Left hindlimb (tissue), 1 donor: ENCODE measurements at regions not wholly inside any gene's neighbourhood (a gene's known extent, or its start where the extent isn't known, plus 50 kb on each side); places are given as distances from the start of the nearest gene placed in this dataset.
A peak's percentile ranks its signal among the peaks of the same experiment; 100 is the strongest.
"Not testable (repeated sequence)": the region's sequence is repeated elsewhere in the genome, so short reads cannot be mapped to it uniquely, and the experiment has no call there.

Experiments
- DNase-seq: peaks from one replicate; pipeline ENCODE4 v3.0.0-alpha.2; 2018

DNA sequence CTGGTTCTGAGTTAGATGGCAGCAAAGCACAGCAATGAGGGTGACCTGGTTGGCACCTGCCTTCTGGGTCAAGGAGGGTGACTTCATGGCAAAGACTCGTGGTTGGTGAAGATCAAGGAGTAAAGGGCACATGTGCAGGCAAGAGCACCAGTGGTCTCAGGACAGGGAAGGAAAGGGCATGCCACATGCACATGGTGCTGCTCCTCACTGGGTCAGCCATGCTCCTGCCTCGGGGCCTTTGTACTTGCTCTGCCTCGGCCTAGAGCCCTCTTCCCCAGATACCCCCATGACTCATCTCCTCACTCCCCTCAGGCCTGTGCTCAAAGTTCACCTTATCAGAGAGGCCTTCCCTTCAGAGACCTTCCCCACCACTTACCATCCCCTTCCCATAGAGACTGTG, 106.7 kb upstream of the KDM7A start:
- no peak for DNase-seq

- no peak for DNase-seq
Measured at GRCh38 chr7:140281960-140282359, 105.2 kb upstream of the KDM7A start.

DNA sequence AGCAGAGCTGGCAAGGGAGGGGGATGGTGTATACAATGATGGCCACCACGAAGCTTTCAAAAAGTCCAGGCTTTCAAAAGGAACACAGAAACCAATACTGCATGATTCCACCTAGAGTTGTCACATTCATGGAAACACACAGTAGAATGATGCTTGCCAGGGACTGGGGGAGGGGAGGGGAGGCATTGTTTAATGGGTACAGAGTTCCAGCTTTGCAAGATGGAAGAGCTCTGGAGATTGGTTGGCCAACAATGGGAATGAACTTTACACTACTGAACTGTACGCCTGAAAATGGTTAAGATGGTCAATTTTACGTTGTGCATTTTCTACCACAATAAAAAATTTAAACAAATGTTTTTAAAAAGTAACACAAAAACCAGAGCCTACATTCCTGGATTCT, 104.5 kb upstream of the KDM7A start:
- no peak for DNase-seq

GRCh38 chr7:140276001-140276400, 99.2 kb upstream of the KDM7A start:
- no peak for DNase-seq

DNA sequence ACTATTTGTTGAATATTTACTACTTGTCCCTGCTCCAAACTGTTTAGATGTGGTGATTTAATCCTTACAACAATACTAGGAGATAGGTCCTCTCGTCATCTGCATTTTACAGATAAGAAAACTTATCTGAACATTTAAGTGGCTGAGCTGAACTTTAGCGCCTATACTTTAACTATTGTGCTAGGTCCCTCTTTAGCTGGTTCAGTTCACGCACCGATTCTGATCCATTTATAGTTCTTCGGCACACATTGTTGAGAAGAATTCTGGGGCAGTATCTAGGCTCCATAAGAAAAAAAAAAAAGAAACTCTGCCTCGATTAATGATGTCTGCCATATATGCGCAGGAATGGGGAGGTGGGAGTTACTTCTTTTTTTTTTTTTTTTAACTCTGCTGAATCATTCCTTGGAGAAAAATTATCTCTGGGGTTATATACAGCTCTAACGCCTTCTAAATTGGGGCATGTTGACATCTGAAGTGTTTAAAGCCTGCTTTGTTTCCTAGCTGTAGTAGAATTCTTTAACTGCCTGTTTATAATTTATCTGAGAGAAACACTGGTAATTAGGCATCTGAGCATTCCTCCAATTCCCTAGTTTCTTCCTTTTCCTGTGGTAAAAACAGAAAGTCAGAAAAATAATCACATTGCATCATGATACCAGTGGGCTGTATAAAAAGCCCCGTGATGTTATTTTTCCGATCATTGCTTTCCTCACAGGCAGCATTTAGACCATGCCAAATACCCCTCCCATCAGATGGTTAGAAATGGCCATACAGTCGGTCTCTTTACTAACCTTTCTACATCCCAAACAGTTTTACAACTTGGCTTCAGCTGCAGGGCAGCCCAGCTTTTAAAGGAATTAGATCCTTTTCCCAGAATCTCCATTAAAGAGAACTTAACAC, 98.5 kb upstream of the KDM7A start:
- DNase-seq, result peak; percentile 66

GRCh38 chr7:140273417-140273816, 96.6 kb upstream of the KDM7A start:
- no peak for DNase-seq

DNA sequence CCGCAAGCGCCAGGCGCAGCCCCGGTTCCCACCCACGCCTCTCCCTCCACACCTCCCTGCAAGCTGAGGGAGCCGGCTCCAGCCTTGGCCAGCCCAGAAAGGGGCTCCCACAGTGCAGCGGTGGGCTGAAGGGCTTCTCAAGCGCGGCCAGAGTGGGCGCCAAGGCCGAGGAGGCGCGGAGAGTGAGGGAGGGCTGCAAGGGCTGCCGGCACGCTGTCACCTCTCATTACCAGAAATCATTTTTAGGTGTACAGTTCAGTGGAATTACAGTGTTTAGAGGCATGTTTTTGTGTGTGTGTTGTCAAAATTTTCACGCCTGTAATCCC, 94.8 kb upstream of the KDM7A start:
- DNase-seq, result not testable (repeated sequence)

DNA sequence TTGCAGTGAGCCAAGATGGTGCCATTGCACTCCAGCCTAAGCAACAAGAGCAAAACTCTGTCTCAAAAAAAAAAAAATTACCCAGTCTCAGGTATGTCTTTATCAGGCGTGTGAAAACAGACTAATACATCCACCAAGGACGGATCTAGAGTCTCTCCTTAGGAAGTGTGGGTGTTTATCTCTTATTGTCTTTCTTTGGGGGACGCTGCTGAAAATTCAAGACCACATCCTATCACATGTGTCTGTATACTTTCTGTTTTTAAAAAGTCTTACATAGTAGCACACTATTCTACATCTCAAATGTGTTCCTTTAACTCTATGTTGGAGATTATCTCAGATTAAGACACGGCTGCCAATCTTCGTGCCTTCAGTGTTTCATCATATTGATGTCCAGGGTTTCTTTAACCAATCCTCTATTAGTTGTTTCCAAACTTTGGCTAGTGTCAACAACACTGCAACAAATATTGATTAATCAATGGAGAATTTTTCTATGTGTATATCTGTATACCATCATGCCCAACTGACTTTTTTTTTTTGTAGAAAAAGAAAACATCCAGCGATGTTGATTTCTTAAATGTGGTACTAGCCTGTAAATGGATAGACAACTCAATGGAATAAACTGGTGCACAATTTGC, 92.3 kb upstream of the KDM7A start:
- no peak for DNase-seq

DNA sequence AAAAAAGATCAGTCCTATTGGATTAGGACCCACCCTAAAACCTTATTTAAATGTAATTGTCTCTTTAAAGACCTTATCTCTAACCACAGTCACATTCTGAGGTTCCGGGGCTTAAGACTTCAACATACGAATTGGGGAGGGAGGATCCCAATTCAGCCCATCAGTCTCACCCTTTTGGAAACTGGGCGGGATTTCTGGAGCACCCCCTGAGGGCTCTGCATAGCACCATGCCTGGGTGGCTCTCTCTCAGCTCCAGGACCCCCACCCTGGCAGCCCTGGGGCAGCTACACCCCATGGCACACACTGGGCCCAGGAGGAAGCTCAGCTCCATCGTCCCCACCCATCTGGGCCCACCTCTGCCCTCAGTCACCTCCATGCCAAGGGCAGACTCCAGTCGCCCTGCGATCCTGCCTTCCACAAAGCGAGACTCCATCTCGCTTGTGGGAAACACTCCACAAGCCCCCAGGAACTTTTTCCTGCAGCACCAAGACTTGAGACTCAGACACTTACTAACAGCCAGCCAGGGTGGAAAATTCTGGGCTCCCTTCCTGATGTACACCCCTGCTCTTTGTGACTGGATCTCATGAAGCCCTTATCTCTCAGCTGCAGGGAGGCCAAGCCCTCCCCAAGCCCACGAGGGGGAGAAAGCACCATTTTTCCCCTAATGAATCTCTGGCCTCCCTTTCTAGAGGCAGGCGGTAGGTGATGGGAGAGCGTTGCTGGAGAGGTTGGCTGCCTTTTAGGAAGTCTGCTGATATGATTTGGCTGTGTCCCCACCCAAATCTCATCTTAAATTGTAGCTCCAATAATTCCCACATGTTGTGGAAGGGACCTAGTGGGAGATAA, 90.8 kb upstream of the KDM7A start:
- no peak for DNase-seq

- no peak for DNase-seq
Measured at GRCh38 chr7:140263277-140263676, 86.5 kb upstream of the KDM7A start.

DNA sequence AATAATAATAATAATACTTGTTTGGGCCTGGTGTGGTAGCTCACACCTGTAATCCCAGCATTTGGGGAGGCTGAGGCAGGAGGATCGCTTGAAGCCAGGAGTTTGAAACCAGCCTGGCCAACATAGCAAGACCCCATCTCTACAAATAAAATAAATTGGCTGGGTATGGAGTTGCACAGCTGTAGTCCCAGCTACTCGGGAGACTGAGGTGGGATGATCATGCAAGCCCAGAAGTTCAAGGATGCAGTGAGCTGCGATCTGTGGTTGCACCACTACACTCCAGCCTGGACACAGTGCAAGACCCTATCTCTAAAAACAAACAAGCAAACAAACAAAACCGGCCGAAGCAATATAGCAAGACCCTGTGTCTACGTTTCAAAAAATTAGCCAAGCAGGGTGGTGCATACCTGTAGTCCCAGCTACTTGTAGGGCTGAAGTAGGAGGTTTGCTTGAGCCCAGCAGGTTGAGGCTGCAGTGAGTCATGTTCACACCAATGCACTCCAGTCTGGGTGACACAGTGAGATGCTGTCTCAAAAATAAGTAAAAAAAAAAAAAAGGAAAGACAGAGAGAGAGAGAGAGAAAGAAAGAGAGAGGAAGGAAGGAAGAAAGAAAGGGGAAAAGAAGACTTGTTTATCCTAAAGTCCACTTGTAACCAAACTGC, 85.6 kb upstream of the KDM7A start:
- DNase-seq, result no peak

- no peak for DNase-seq
Measured at GRCh38 chr7:140261522-140261921, 84.7 kb upstream of the KDM7A start.

- no peak for DNase-seq
Measured at GRCh38 chr7:140261105-140261486, 84.3 kb upstream of the KDM7A start.

GRCh38 chr7:140260352-140261104, 83.7 kb upstream of the KDM7A start:
- no peak for DNase-seq

- not testable (repeated sequence) for DNase-seq
Measured at GRCh38 chr7:140257278-140257677, 80.5 kb upstream of the KDM7A start.

DNA sequence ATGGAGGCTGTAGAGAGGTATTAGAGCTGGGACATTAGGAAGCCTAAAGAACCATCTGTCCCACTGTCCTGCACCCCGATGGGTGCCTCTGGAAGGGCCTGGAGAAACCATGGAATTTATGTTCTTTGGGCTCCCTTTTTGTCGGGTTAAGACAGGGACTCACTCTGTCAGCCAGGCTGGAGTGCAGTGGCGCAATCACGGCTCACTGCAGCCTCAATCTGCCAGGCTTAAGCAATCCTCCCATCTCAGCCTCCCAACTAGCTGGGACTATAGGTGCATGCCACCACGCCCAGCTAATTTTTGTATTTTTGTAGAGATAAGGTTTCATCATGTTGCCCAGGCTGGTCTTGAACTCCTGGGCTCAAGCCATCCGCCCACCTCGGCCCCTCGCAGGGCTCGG, 78.2 kb upstream of the KDM7A start:
- not testable (repeated sequence) for DNase-seq

- DNase-seq, result no peak
Measured at GRCh38 chr7:140249036-140249806, 72.4 kb upstream of the KDM7A start.

GRCh38 chr7:140247559-140247958, 70.8 kb upstream of the KDM7A start:
- DNase-seq, result no peak

DNA sequence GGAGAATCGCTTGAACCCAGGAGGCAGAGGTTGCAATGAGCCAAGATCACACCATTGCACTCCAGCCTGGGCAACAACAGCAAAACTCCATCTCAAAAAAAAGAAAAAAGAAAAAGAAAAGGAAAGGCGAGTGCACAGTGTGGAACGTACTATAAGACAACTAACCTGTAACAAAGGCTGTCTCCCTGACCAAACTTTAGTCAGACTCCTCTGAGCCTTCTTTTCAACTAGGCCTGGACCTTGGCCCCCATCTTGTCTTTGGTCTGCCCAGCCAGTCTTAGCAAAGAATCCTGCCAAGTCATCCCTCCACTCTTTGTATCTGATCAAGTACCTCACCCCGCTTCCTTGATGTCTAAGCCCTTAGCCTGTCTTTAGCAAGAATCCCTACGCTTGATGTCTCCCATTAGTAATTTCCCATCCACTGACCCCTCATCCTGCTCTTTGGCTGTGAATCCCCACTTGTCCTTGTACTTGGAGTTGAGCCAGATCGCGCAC, 68.9 kb upstream of the KDM7A start:
- DNase-seq, result no peak

GRCh38 chr7:140242057-140243031, 65.6 kb upstream of the KDM7A start:
- DNase-seq, result no peak
